HG03196 (cell line): ENCODE measurements at regions not wholly inside any gene's neighbourhood (a gene's known extent, or its start where the extent isn't known, plus 50 kb on each side); places are given as distances from the start of the nearest gene placed in this dataset.
"Not testable (repeated sequence)": the region's sequence is repeated elsewhere in the genome, so short reads cannot be mapped to it uniquely, and the experiment has no call there.

Experiments used
- ATAC-seq: cut with Tn5 transposase; IDR thresholded peaks from one replicate; pipeline ENCODE4 v1.9.1; 2021; ENCODE audit not compliant: unreplicated experiment

GRCh38 chrX:148080593-148080992 is 99.5 kb downstream of the FMR1NB start:
- ATAC-seq = no peak

- ATAC-seq = no peak
Observed at GRCh38 chrX:148084611-148085010, 103.5 kb downstream of the FMR1NB start.

- ATAC-seq = no peak
Observed at GRCh38 chrX:148120151-148120550, 139.0 kb downstream of the FMR1NB start.

- ATAC-seq = no peak
Observed at GRCh38 chrX:148120999-148121623, 140.0 kb downstream of the FMR1NB start.

- not testable (repeated sequence) for ATAC-seq
Observed at GRCh38 chrX:148128872-148129505, 147.9 kb downstream of the FMR1NB start.

- ATAC-seq = no peak
Observed at GRCh38 chrX:148133105-148133725, 152.1 kb downstream of the FMR1NB start.

- ATAC-seq = no peak
Observed at GRCh38 chrX:148134578-148134977, 153.4 kb downstream of the FMR1NB start.

- no peak for ATAC-seq
Observed at GRCh38 chrX:148135738-148136137, 154.6 kb downstream of the FMR1NB start.

GRCh38 chrX:148146121-148146520 is 165.0 kb downstream of the FMR1NB start:
- ATAC-seq = no peak

- no peak for ATAC-seq
Observed at GRCh38 chrX:148156986-148157385, 175.8 kb downstream of the FMR1NB start.

- no peak for ATAC-seq
Observed at GRCh38 chrX:148159796-148160195, 178.7 kb downstream of the FMR1NB start.

- no peak for ATAC-seq
Observed at GRCh38 chrX:148161701-148162100, 180.6 kb downstream of the FMR1NB start.

GRCh38 chrX:148185631-148186030 is 204.5 kb downstream of the FMR1NB start:
- ATAC-seq = no peak

- no peak for ATAC-seq
Observed at GRCh38 chrX:148192547-148192946, 211.4 kb downstream of the FMR1NB start.

- ATAC-seq = no peak
Observed at GRCh38 chrX:148193759-148194158, 212.6 kb downstream of the FMR1NB start.

- ATAC-seq = no peak
Observed at GRCh38 chrX:148203531-148203930, 222.4 kb downstream of the FMR1NB start.

- ATAC-seq = no peak
Observed at GRCh38 chrX:148204195-148204594, 223.1 kb downstream of the FMR1NB start.

- ATAC-seq = no peak
Observed at GRCh38 chrX:148214786-148215185, 233.6 kb downstream of the FMR1NB start.

GRCh38 chrX:148215726-148216125 is 234.6 kb downstream of the FMR1NB start:
- no peak for ATAC-seq

GRCh38 chrX:148223361-148223760 is 242.2 kb downstream of the FMR1NB start:
- ATAC-seq = no peak

GRCh38 chrX:148228521-148228920 is 247.4 kb downstream of the FMR1NB start:
- no peak for ATAC-seq

GRCh38 chrX:148229801-148230303 is 248.7 kb downstream of the FMR1NB start:
- ATAC-seq = no peak
